HEK293T (cell line): ENCODE measurements at regions not wholly inside any gene's neighbourhood (a gene's known extent, or its start where the extent isn't known, plus 50 kb on each side); places are given as distances from the start of the nearest gene placed in this dataset.

Experiments used
- CTCF ChIA-PET: fragments of 350-600 bp; formaldehyde crosslinking; extraction: SDS; loops from one replicate; lab custom pipeline; 2021; ENCODE audit warnings: antibody characterized with exemption, inconsistent platforms; lab: Yijun Ruan, JAX
- POLR2A ChIA-PET: fragments of 350-600 bp; formaldehyde crosslinking; extraction: SDS; loops from one replicate; lab custom pipeline; 2020; ENCODE audit warnings: antibody characterized with exemption, inconsistent platforms; lab: Yijun Ruan, JAX
- DNase-seq: peaks from one replicate; pipeline ENCODE4 v3.0.0; 2012; ENCODE audit warnings: mixed read lengths; ENCODE audit errors: extremely low spot score
- ARNT ChIP-seq: fragments of 450-650 bp; IDR thresholded peaks from 2 replicates; pipeline ENCODE4 v1.6.1; 2017; ENCODE audit warnings: mild to moderate bottlenecking
- BHLHE40 ChIP-seq: fragments of 450-650 bp; IDR thresholded peaks from 2 replicates; pipeline ENCODE4 v1.6.1; 2016; ENCODE audit warnings: mild to moderate bottlenecking, moderate library complexity, borderline replicate concordance
- CTBP1 ChIP-seq: fragments of 450-650 bp; IDR thresholded peaks from 2 replicates; pipeline ENCODE4 v1.6.1; 2016; ENCODE audit warnings: borderline replicate concordance
- ELF4 ChIP-seq: fragments of 450-650 bp; IDR thresholded peaks from 2 replicates; pipeline ENCODE4 v1.6.1; 2017; ENCODE audit warnings: antibody characterized with exemption
- FOXA1 ChIP-seq: fragments of 450-650 bp; IDR thresholded peaks from 2 replicates; pipeline ENCODE4 v1.6.1; 2016; ENCODE audit warnings: mild to moderate bottlenecking
- FOXK2 ChIP-seq: fragments of 450-650 bp; IDR thresholded peaks from 2 replicates; pipeline ENCODE4 v1.6.1; 2016; ENCODE audit warnings: mild to moderate bottlenecking
- FOXM1 ChIP-seq: fragments of 450-650 bp; IDR thresholded peaks from 2 replicates; pipeline ENCODE4 v1.6.1; 2017; ENCODE audit warnings: mild to moderate bottlenecking, borderline replicate concordance
- HDGF ChIP-seq: fragments of 450-650 bp; IDR thresholded peaks from 2 replicates; pipeline ENCODE4 v1.6.1; 2017; ENCODE audit warnings: antibody characterized with exemption, borderline replicate concordance
- L3MBTL2 ChIP-seq: fragments of 450-650 bp; conservative IDR thresholded peaks from 2 replicates; pipeline ENCODE4 v1.6.1; 2016; ENCODE audit warnings: mild to moderate bottlenecking
- LEF1 ChIP-seq: fragments of 450-650 bp; IDR thresholded peaks from 2 replicates; pipeline ENCODE4 v1.6.1; 2017; ENCODE audit warnings: mild to moderate bottlenecking, borderline replicate concordance
- NFRKB ChIP-seq: fragments of 450-650 bp; IDR thresholded peaks from 2 replicates; pipeline ENCODE4 v1.6.1; 2016; ENCODE audit warnings: mild to moderate bottlenecking, moderate library complexity
- SP1 ChIP-seq: fragments of 450-650 bp; IDR thresholded peaks from 2 replicates; pipeline ENCODE4 v1.6.1; 2017
- SUZ12 ChIP-seq: fragments of 450-650 bp; IDR thresholded peaks from 2 replicates; pipeline ENCODE4 v1.6.1; 2016; ENCODE audit warnings: mild to moderate bottlenecking
- TARDBP ChIP-seq: fragments of 450-650 bp; IDR thresholded peaks from 2 replicates; pipeline ENCODE4 v1.6.1; 2016
- ZNF384 ChIP-seq: fragments of 450-650 bp; IDR thresholded peaks from 2 replicates; pipeline ENCODE4 v1.6.1; 2016
- TF ChIP-seq, protein P1 (sequence below): fragments of 450-650 bp; IDR thresholded peaks from 2 replicates; pipeline ENCODE4 v1.6.1; 2016

DNA sequence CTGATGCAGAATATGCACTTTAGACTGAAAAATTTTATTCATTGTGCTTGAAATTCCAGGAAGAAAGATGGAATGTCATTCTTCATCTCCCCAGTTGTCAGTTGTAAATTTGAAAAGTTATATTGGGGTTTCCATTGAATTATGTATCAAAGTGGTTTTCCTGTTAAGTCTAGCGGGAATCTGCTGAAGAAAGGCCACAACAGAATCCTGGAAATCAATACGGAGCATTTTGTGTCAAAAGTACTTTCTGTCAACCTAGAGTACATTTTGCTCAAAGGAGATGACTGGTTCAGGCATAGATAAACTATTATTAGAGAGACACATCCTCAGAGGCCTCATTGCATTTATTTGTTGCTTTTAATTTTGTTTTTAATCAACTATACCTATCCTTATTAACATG, 538.2 kb upstream of the SEMA3D start:
- no peak for DNase-seq
- TF ChIP-seq L3MBTL2 (no peak), SP1 (no peak), NFRKB (no peak), HDGF (no peak), CTBP1 (no peak), FOXA1 (no peak), ZNF384 (no peak), LEF1 (no peak), FOXM1 (no peak), TARDBP (no peak), SUZ12 (no peak)
- TF ChIP-seq, protein P1, sequence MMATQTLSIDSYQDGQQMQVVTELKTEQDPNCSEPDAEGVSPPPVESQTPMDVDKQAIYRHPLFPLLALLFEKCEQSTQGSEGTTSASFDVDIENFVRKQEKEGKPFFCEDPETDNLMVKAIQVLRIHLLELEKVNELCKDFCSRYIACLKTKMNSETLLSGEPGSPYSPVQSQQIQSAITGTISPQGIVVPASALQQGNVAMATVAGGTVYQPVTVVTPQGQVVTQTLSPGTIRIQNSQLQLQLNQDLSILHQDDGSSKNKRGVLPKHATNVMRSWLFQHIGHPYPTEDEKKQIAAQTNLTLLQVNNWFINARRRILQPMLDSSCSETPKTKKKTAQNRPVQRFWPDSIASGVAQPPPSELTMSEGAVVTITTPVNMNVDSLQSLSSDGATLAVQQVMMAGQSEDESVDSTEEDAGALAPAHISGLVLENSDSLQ: no peak
- ChIA-PET POLR2A (no interaction called here), CTCF (no interaction called here)

DNA sequence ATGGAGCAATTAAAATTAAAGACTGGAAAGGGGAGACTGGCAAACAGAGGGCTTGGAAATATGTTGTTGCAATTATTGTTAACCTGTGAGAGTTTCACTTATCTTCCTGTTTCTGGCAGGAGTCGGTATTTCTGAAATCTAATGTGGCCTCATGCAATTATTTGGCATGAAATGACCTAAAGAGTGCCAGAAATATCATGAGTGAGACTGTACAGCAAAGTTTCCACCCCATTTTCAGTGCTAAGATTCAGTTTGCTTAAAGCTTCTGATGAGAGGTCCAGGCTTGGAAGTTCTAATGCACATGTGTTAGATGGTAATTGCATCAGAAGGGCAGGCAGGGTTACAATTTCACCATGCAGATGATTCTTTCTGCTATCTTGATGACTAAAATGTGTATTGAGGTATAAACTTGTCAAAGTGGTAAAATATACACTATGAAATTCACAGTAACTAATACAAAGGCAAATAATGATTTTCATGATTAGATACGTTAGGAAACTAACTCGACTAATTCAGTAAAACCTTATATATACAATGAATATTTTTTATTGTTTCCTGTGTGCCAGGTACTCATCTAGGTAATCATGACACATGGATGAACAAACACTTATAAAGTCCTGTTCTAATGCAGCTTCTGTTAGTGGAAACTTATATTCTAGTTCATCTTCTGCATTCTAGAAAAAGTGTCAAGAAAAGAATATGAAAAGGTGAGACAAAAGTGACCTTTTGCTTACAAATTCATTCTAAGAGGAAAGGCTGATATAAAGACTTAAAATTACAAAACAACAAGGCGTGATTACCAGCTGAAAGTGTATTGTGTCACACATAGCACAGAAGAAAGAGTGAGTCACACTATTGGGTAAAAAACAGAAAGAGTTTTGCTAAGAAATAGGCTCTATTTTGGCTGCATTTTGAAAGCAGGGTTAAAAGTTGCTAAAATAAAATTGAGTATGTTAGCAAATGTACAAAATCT, 533.4 kb upstream of the SEMA3D start:
- ChIA-PET CTCF (interaction anchor here (0.7 kb wide), 1 partner anchor 1137 kb away, joined by 3 read pairs; no protein-coding TSS in a partner anchor), POLR2A (no interaction called here)
- no peak for DNase-seq
- TF ChIP-seq FOXM1 (no peak), NFRKB (no peak), SUZ12 (no peak), CTBP1 (no peak), ARNT (no peak), ZNF384 (no peak)
- TF ChIP-seq, protein P1: no peak

DNA sequence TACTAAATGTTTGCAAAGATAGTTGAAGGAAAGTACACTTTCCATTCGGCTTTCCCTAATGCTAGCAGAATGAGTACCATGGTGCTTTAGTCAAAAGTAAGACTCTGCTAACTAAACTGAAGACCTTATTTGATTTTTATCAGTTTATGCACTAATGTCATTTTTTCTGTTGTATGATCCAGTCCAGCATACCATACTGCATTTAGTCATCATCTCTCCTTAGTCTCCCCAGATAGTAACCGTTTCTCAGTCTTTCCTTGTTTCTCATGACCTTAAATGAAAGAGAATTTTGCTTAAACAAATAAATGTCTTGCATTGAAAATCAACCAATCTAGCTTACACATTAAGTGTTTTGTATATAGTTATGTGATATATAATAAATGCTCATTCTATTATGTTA, 529.5 kb upstream of the SEMA3D start:
- ChIA-PET CTCF (no interaction called here), POLR2A (no interaction called here)
- TF ChIP-seq FOXK2 (no peak), CTBP1 (no peak), BHLHE40 (no peak), HDGF (no peak), ARNT (no peak), ZNF384 (no peak), ELF4 (no peak), SP1 (no peak), LEF1 (no peak), L3MBTL2 (no peak), FOXA1 (no peak), FOXM1 (no peak), TARDBP (no peak), NFRKB (no peak)
- TF ChIP-seq, protein P1: no peak
- DNase-seq: no peak

DNA sequence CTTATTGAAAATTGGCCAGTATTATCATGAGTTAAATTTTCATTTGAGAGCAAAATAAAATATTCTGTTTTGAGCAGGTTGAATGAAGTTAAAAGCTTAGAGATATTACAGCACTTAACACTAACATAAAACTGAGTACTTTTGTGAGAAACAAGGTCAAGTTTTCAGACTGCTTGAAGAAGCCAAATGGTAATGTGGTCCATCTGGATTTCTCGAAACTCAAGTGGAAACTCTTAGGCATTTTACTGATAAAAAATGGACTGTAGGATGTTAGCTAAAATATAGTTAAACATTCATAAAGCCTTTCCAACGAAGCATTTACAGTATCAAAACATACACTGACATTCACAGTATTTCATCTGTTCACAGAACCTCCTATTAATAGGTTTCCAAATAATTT, 528.1 kb upstream of the SEMA3D start:
- ChIA-PET CTCF (no interaction called here), POLR2A (no interaction called here)
- TF ChIP-seq HDGF (no peak), FOXK2 (no peak), FOXM1 (no peak), ARNT (no peak), CTBP1 (no peak), TARDBP (no peak), L3MBTL2 (no peak), SUZ12 (no peak), FOXA1 (no peak), ZNF384 (no peak), BHLHE40 (no peak), SP1 (no peak)
- TF ChIP-seq, protein P1: no peak
- DNase-seq: no peak

DNA sequence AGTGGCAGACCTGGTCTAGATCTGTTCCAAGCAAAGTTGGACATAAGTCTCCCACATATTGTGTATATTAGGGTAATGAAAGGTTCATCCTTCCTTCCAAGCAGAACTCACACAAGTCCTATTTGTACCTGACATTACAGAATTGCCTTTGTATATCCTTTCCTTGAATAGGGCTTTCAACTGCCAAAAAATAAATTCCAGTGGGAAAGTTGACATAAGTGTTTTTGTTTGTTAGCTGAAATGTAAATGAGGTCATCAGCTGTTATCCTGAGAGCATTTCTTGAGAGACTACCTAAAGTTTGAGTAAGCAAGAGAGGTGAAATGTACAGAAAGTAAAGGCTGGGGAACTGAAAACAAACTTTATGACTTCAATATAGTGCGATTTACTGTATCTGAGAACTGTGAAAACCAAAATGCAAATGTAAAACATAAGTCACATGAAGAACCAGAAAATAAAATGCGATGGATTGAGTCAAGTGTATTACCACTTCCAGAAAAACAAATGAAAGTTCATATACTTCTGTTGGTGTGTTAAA, 527.3 kb upstream of the SEMA3D start:
- TF ChIP-seq ARNT (no peak), FOXK2 (no peak), SUZ12 (no peak), TARDBP (no peak), SP1 (no peak), NFRKB (no peak)
- ChIA-PET CTCF (interaction anchor here (0.6 kb wide), 1 partner anchor 672 kb away, joined by 3 read pairs; no protein-coding TSS in a partner anchor), POLR2A (no interaction called here)
- DNase-seq: no peak
